ENCODE measurements at regions not wholly inside any gene's neighbourhood (a gene's known extent, or its start where the extent isn't known, plus 50 kb on each side); places are given as distances from the start of the nearest gene placed in this dataset.
"Not testable (repeated sequence)": the region's sequence is repeated elsewhere in the genome, so short reads cannot be mapped to it uniquely, and the experiment has no call there.

- no peak for DNase-seq (ENCODE audit: low spot score)
These were observed 1281.6 kb downstream of the HACE1 start for GRCh38 chr6:103578115-103578514.

- no peak for DNase-seq (ENCODE audit: low spot score)
These were observed 1289.3 kb downstream of the HACE1 start for GRCh38 chr6:103570431-103570830.

- no peak for DNase-seq (ENCODE audit: low spot score)
These were observed 1304.8 kb downstream of the HACE1 start for GRCh38 chr6:103554911-103555310.

- DNase-seq (ENCODE audit: low spot score): no peak
These were observed 1321.3 kb downstream of the HACE1 start for GRCh38 chr6:103538381-103538780.

GRCh38 chr6:103534814-103535213 is 1324.9 kb downstream of the HACE1 start:
- no peak for DNase-seq (ENCODE audit: low spot score)

GRCh38 chr6:103534095-103534494 is 1325.6 kb downstream of the HACE1 start:
- no peak for DNase-seq (ENCODE audit: low spot score)

GRCh38 chr6:103522045-103522444 is 1337.7 kb downstream of the HACE1 start:
- DNase-seq (ENCODE audit: low spot score): no peak

GRCh38 chr6:103516336-103516735 is 1343.4 kb downstream of the HACE1 start:
- DNase-seq (ENCODE audit: low spot score): no peak

- no peak for DNase-seq (ENCODE audit: low spot score)
These were observed 1352.7 kb downstream of the HACE1 start for GRCh38 chr6:103507052-103507451.

GRCh38 chr6:103505155-103505518 is 1354.6 kb downstream of the HACE1 start:
- no peak for DNase-seq (ENCODE audit: low spot score)

- DNase-seq (ENCODE audit: low spot score): no peak
These were observed 1355.1 kb downstream of the HACE1 start for GRCh38 chr6:103504501-103505154.

GRCh38 chr6:103496588-103496987 is 1363.1 kb downstream of the HACE1 start:
- DNase-seq (ENCODE audit: low spot score): not testable (repeated sequence)

GRCh38 chr6:103456652-103457051 is 1403.1 kb downstream of the HACE1 start:
- DNase-seq (ENCODE audit: low spot score): no peak

GRCh38 chr6:103455275-103455674 is 1404.4 kb downstream of the HACE1 start:
- no peak for DNase-seq (ENCODE audit: low spot score)

- no peak for DNase-seq (ENCODE audit: low spot score)
These were observed 1450.2 kb downstream of the HACE1 start for GRCh38 chr6:103409475-103409874.

- DNase-seq (ENCODE audit: low spot score): no peak
These were observed 1454.4 kb downstream of the HACE1 start for GRCh38 chr6:103405321-103405720.

GRCh38 chr6:103404799-103405198 is 1454.9 kb downstream of the HACE1 start:
- no peak for DNase-seq (ENCODE audit: low spot score)

GRCh38 chr6:103396768-103397167 is 1463.0 kb downstream of the HACE1 start:
- DNase-seq (ENCODE audit: low spot score): no peak

GRCh38 chr6:103379272-103379671 is 1480.4 kb downstream of the HACE1 start:
- DNase-seq (ENCODE audit: low spot score): no peak

GRCh38 chr6:103367212-103367611 is 1492.5 kb downstream of the HACE1 start:
- no peak for DNase-seq (ENCODE audit: low spot score)

GRCh38 chr6:103356531-103356930 is 1503.2 kb downstream of the HACE1 start:
- DNase-seq (ENCODE audit: low spot score): no peak

GRCh38 chr6:103344554-103345163 is 1515.1 kb downstream of the HACE1 start:
- no peak for DNase-seq (ENCODE audit: low spot score)

- DNase-seq (ENCODE audit: low spot score): no peak
These were observed 1524.3 kb downstream of the HACE1 start for GRCh38 chr6:103335412-103335811.

All from kidney capillary endothelial cell (primary cell).